HL-60 (cell line): ENCODE measurements at regions not wholly inside any gene's neighbourhood (a gene's known extent, or its start where the extent isn't known, plus 50 kb on each side); places are given as distances from the start of the nearest gene placed in this dataset.

ENCODE experiments used
- POLR2AphosphoS5 ChIP-seq: IDR thresholded peaks from 2 replicates; pipeline ENCODE4 v1.6.1; 2012; ENCODE audit warnings: low read depth
- TF ChIP-seq, protein P1 (sequence below): IDR thresholded peaks from one replicate; pipeline ENCODE4 v1.5.1; 2011; ENCODE audit warnings: low read length, control low read depth, inconsistent platforms; ENCODE audit not compliant: insufficient read depth

DNA sequence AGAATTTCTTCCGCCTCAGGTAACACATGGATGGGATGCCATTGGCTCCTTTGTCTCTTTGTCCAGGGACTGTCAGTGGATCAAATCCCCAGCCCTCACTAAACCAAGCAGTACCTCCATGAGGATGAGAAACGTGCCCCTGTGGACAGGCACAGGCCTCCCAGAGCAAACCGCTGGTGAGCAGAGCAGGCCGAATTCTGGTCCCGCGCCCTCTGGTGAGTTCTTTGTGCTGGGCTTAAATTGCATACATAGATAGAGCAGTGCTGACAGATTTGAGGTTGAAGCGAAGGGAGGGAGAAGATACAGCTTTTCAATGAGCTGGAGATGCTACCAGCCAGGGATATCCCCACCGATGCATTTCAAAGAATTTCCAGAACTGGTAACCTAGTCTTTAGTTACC lies 143.8 kb downstream of the HSD17B3 start:
- TF ChIP-seq, protein P1, sequence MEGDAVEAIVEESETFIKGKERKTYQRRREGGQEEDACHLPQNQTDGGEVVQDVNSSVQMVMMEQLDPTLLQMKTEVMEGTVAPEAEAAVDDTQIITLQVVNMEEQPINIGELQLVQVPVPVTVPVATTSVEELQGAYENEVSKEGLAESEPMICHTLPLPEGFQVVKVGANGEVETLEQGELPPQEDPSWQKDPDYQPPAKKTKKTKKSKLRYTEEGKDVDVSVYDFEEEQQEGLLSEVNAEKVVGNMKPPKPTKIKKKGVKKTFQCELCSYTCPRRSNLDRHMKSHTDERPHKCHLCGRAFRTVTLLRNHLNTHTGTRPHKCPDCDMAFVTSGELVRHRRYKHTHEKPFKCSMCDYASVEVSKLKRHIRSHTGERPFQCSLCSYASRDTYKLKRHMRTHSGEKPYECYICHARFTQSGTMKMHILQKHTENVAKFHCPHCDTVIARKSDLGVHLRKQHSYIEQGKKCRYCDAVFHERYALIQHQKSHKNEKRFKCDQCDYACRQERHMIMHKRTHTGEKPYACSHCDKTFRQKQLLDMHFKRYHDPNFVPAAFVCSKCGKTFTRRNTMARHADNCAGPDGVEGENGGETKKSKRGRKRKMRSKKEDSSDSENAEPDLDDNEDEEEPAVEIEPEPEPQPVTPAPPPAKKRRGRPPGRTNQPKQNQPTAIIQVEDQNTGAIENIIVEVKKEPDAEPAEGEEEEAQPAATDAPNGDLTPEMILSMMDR: no peak
- TF ChIP-seq POLR2AphosphoS5: no peak
